ENCODE measurements at regions not wholly inside any gene's neighbourhood (a gene's known extent, or its start where the extent isn't known, plus 50 kb on each side); places are given as distances from the start of the nearest gene placed in this dataset.

- TF ChIP-seq JUND (CRISPR knock-in tag; IDR thresholded peaks at IDR 0.05) = no peak
- TF ChIP-seq ZFP36 (IDR thresholded peaks at IDR 0.05; ENCODE audit: borderline replicate concordance, low read depth, low read length, partially characterized antibody) = no peak
- no peak for TF ChIP-seq NFYB (CRISPR knock-in tag; IDR thresholded peaks at IDR 0.05)
- TF ChIP-seq CTCF (CRISPR knock-in tag; IDR thresholded peaks at IDR 0.05) = no peak
- no peak for TF ChIP-seq ZBTB10 (CRISPR knock-in tag; IDR thresholded peaks at IDR 0.05; ENCODE audit: borderline replicate concordance)
- TF ChIP-seq ZNF607 (CRISPR knock-in tag; IDR thresholded peaks at IDR 0.05; ENCODE audit: borderline replicate concordance) = no peak
- no peak for TF ChIP-seq RFXAP (CRISPR knock-in tag; IDR thresholded peaks at IDR 0.05; ENCODE audit: borderline replicate concordance)
- no peak for TF ChIP-seq NCOR1 (IDR thresholded peaks at IDR 0.05; ENCODE audit: borderline replicate concordance, low read length)
- no peak for TF ChIP-seq ZBTB7B (CRISPR knock-in tag; IDR thresholded peaks at IDR 0.05)
- TF ChIP-seq ZNF720 (CRISPR knock-in tag; IDR thresholded peaks at IDR 0.05) = no peak
These were observed 562.1 kb upstream of the ADGRL3 start for GRCh38 chr4:60637976-60638375.
